BLaER1 treated with 17β-estradiol and CSF1 and Interleukin-3, amounts not matched to agents 10 nM and 100 nM (cell line): ENCODE measurements at regions not wholly inside any gene's neighbourhood (a gene's known extent, or its start where the extent isn't known, plus 50 kb on each side); places are given as distances from the start of the nearest gene placed in this dataset.
"Not testable (repeated sequence)": the region's sequence is repeated elsewhere in the genome, so short reads cannot be mapped to it uniquely, and the experiment has no call there.

Source experiments
- H3K27ac ChIP-seq, 11 experiments: shearing (Covaris generic); formaldehyde crosslinking; 2 replicates each; pipeline ENCODE4 v1.8.1; 2022
- H3K27me3 ChIP-seq, 11 experiments: shearing (Covaris generic); formaldehyde crosslinking; 2 replicates each; pipeline ENCODE4 v1.8.1; 2022
- H3K36me3 ChIP-seq, 11 experiments: shearing (Covaris generic); formaldehyde crosslinking; 2 replicates each; pipeline ENCODE4 v1.8.1; 2022
- H3K4me1 ChIP-seq, 10 experiments: shearing (Covaris generic); formaldehyde crosslinking; 2 replicates each; pipeline ENCODE4 v1.8.1; 2022
- H3K4me2 ChIP-seq, 11 experiments: shearing (Covaris generic); formaldehyde crosslinking; 2 replicates each; pipeline ENCODE4 v1.8.1; 2022
- H3K4me3 ChIP-seq, 10 experiments: shearing (Covaris generic); formaldehyde crosslinking; 2 replicates each; pipeline ENCODE4 v1.8.1; 2022
- H3K9ac ChIP-seq, 11 experiments: shearing (Covaris generic); formaldehyde crosslinking; 2 replicates each; pipeline ENCODE4 v1.8.1; 2022
- H3K9me3 ChIP-seq, 11 experiments: shearing (Covaris generic); formaldehyde crosslinking; replicated peaks in 1 of 11; 2 replicates each; pipeline ENCODE4 v1.8.1; 2022
- H4K20me1 ChIP-seq, 11 experiments: shearing (Covaris generic); formaldehyde crosslinking; 2 replicates each; pipeline ENCODE4 v1.8.1; 2022
- Cebpa-rat ChIP-seq, 11 experiments: shearing (Covaris generic); IDR thresholded peaks; 2 replicates each; pipeline ENCODE4 v1.8.1; 2022

- no peak for TF ChIP-seq Cebpa-rat (IDR thresholded peaks at IDR 0.05)
- Histone ChIP-seq H3K9ac (no peak overlapping the region), H3K4me1 (peaks cover 66 to 100% (median 98%) of the 10 kb centered on the region in 10 experiments), H3K9me3 (no peaks in the 10 kb centered on the region), H3K4me2 (peak overlapping the region in 9 of 11 experiments; percentile 18 to 98 (median 91); a peak in 17 of 22 replicates), H3K4me3 (peak overlapping the region in 4 of 10 experiments; percentile 55 to 71 (median 61); a peak in 7 of 20 replicates), H3K36me3 (peaks cover 0 to 5% (median 0%) of the 10 kb centered on the region in 11 experiments; a peak in 1 of 22 replicates), H3K27ac (peak overlapping the region in 7 of 11 experiments; percentile 1 to 90 (median 33); a peak in 11 of 22 replicates), H3K27me3 (no peaks in the 10 kb centered on the region), H4K20me1 (no peaks in the 10 kb centered on the region)
These were observed 56.5 kb upstream of the PTPN1 start for GRCh38 chr20:50453533-50454244.

- Histone ChIP-seq H3K27ac (peak overlapping the region; percentile 59 to 84 (median 76); a peak in 20 of 22 replicates), H3K9ac (peak overlapping the region in 8 of 11 experiments; percentile 53 to 71 (median 61); a peak in 11 of 22 replicates), H3K4me2 (peak overlapping the region; percentile 80 to 98 (median 91)), H3K4me1 (peaks cover 60 to 99% (median 94%) of the 10 kb centered on the region in 10 experiments), H3K4me3 (peak overlapping the region in 3 of 10 experiments; percentile 21 to 52 (median 40); a peak in 2 of 20 replicates)
- not testable (repeated sequence) for H3K27me3 ChIP-seq, H4K20me1 ChIP-seq, H3K36me3 ChIP-seq, H3K9me3 ChIP-seq
These were observed 54.9 kb upstream of the PTPN1 start for GRCh38 chr20:50455245-50455644.

DNA sequence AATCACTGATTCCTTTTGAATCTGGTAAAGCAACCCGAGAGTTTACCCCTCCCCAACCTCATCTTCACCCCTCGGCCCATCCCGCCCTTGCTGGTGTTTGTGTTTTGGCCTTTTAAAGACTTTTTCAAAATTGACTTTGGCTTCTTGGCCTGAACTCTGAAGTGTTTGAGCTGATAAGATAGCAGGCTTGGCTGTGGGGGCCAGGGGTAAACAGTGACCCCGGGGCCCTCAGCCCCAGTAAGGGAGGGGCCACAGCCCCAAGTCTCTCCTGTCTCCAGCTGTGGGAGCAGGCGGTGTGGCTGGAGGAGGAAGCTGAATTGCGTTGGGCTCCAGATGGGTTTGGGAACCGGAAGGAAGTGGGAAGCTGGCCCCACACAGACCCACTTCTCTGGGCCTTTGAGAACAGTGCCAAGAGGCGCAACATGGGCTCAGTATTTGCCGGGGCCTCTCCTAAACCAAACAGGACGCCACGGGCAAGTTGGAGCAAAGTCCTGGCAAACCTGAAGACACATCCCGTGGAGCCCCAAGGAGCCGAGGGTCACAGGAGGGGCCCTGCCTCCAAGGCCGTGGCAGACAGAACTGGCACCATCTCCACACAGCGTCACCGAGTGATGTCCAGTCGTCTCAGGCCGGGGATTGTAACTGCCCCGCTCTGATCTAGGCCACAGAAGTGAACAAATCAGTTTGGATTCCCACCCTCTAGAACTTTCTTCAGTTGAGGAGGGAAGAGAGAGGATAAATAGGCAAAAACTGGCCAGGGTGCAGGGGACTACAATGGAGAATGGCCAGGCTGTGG lies 54.3 kb upstream of the PTPN1 start:
- no peak for TF ChIP-seq Cebpa-rat (IDR thresholded peaks at IDR 0.05)
- peak overlapping the region in 6 of 10 experiments; percentile 2 to 52 (median 29); a peak in 11 of 20 replicates for H3K4me3 ChIP-seq
- H4K20me1 ChIP-seq, result no peaks in the 10 kb centered on the region
- peak overlapping the region; percentile 53 to 72 (median 57); a peak in 21 of 22 replicates for H3K9ac ChIP-seq
- H3K27me3 ChIP-seq, result no peaks in the 10 kb centered on the region
- H3K9me3 ChIP-seq, result no peaks in the 10 kb centered on the region
- H3K27ac ChIP-seq, result peak overlapping the region; percentile 59 to 84 (median 76); a peak in 21 of 22 replicates
- H3K4me2 ChIP-seq, result peak overlapping the region; percentile 80 to 98 (median 91)
- peaks cover 0 to 5% (median 0%) of the 10 kb centered on the region in 11 experiments; a peak in 1 of 22 replicates for H3K36me3 ChIP-seq
- H3K4me1 ChIP-seq, result peaks cover 59 to 99% (median 94%) of the 10 kb centered on the region in 10 experiments

DNA sequence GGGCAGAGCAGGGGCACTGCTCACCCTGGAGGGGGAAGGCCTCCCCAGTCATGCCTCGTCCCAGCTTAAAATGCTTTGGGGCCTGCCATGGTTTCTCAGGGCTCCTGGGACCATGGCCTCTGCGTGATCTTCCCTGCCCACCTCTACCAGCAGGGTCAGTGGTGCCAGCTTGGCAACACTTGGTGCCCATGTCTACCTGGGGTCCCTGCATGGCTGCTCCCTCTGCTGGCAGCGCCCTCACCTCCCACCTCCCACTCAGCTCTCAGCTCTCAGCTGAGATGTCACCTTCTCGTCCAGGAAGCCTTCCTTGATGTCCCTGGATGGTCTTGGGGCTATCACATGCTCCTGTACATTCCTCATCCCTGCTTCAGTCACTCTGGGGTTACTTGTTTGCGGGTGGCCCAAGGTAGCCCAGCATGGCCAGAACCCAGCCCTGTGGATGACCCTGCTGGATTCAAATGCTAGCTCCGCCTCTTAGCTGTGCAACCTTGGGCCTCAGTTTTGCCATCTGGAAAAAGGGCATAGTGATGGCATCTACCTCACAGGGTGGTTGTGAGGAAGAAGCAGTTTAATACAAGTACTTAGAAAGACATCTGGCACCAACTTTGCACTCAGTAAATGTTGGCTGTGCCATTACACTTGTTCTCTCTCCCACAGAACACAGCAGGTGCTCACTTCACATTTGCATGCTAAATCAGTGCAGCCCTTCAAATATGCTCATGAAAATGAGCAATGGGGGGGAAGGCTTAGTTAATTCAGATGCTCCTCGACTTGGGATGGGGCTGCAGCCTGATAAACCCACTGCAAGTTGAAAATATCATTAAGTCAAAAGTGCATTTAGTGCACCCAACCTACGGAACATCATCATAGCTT lies 53.5 kb upstream of the PTPN1 start:
- H3K27ac ChIP-seq, result peak overlapping the region; percentile 59 to 84 (median 76); a peak in 21 of 22 replicates
- H3K4me2 ChIP-seq, result peak overlapping the region; percentile 80 to 98 (median 91)
- H3K4me3 ChIP-seq, result peak overlapping the region in 6 of 10 experiments; percentile 2 to 52 (median 29); a peak in 8 of 20 replicates
- TF ChIP-seq Cebpa-rat (IDR thresholded peaks at IDR 0.05), result no peak
- peaks cover 0 to 5% (median 0%) of the 10 kb centered on the region in 11 experiments; a peak in 1 of 22 replicates for H3K36me3 ChIP-seq
- H3K4me1 ChIP-seq, result peaks cover 51 to 94% (median 87%) of the 10 kb centered on the region in 10 experiments
- no peaks in the 10 kb centered on the region for H3K27me3 ChIP-seq
- no peaks in the 10 kb centered on the region for H4K20me1 ChIP-seq
- H3K9me3 ChIP-seq, result no peaks in the 10 kb centered on the region
- peak overlapping the region; percentile 53 to 72 (median 57); a peak in 21 of 22 replicates for H3K9ac ChIP-seq

DNA sequence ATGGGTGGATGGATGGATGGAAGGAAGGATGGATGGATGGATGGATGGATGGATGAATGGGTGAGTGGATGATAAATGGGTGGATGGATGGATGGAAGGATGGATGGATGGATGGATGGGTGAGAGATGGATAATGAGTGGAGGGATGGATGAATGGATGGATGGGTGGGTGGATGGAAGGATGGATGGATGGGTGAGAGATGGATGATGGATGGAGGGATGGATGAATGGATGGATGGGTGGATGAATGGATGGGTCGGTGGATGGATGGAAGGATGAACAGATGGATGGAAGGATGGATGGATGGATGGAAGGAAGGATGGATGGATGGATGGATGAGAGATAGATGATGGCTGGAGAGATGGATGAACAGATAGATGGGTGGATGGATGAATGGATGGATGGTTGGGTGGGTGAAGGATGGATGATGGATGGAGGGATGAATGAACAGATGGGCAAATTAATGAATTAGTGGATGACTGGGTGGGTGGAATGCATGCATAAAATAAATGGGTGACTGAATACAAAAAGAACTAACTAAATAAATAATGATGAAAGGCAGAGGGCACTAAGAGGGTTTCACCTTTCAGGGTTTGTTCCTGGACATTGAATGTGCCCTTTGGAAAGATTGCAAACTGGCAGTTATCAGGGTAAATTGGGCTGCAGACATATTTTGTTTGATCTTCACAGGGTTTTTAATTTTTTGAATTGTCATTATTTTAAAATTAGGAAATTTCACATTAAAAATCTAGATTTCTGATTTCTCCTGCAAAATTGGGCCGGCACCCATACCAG lies 50.9 kb upstream of the PTPN1 start:
- H4K20me1 ChIP-seq, result no peaks in the 10 kb centered on the region
- H3K9me3 ChIP-seq, result no peaks in the 10 kb centered on the region
- no peaks in the 10 kb centered on the region for H3K27me3 ChIP-seq
- H3K4me2 ChIP-seq, result peak overlapping the region in 8 of 11 experiments; percentile 49 to 91 (median 68); a peak in 14 of 22 replicates
- TF ChIP-seq Cebpa-rat (IDR thresholded peaks at IDR 0.05), result no peak
- 0 out of 22 replicates have a peak overlapping the region, but pooled peaks of 1 of the 11 experiments have one; percentile 60 for H3K27ac ChIP-seq
- H3K4me1 ChIP-seq, result peaks cover 40 to 72% (median 63%) of the 10 kb centered on the region in 10 experiments
- H3K4me3 ChIP-seq, result no peak overlapping the region
- no peak overlapping the region for H3K9ac ChIP-seq
- H3K36me3 ChIP-seq, result peaks cover 0 to 5% (median 0%) of the 10 kb centered on the region in 11 experiments; a peak in 1 of 22 replicates

DNA sequence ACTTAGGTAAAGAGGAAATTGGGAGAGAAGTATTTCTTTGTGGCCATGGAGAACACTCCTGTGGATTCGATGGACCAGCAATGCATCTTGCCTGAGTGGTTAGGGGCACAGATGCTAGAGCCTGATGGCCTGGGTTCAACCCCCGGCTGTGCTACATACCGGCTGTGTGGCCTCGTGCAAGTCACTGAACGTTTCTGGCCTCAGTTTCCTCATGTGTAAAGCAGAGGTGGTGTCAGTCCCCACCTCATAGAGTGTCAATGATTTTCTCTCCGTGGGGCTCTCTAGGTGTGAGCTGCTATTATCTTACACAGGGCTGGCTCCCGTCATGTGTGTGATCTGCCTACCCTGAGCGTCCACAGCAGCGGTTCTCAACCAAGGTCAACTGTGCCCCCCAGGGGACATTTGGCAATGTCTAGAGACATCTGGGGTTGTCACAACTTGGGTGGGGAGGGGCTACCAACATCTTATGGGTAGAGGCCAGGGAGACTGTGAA lies 50.0 kb upstream of the PTPN1 start:
- Histone ChIP-seq H4K20me1 (no peaks in the 10 kb centered on the region), H3K27ac (peak overlapping the region; percentile 3 to 60 (median 36); a peak in 13 of 22 replicates), H3K9ac (peak overlapping the region in 4 of 11 experiments; percentile 15 to 51 (median 32); a peak in 9 of 22 replicates), H3K4me3 (no peak overlapping the region), H3K27me3 (no peaks in the 10 kb centered on the region), H3K9me3 (no peaks in the 10 kb centered on the region), H3K36me3 (peaks cover 0 to 5% (median 0%) of the 10 kb centered on the region in 11 experiments; a peak in 1 of 22 replicates), H3K4me2 (peak overlapping the region; percentile 17 to 91 (median 66)), H3K4me1 (peaks cover 48 to 72% (median 63%) of the 10 kb centered on the region in 10 experiments)
- no peak for TF ChIP-seq Cebpa-rat (IDR thresholded peaks at IDR 0.05)
